ENCODE measurements at regions not wholly inside any gene's neighbourhood (a gene's known extent, or its start where the extent isn't known, plus 50 kb on each side); places are given as distances from the start of the nearest gene placed in this dataset.

- TF ChIP-seq CTCF (IDR thresholded peaks at IDR 0.05) (no peak), POLR2A (IDR thresholded peaks at IDR 0.05) (no peak)
Measured at GRCh38 chr4:59537246-59537886, 1662.8 kb upstream of the ADGRL3 start.

Measured in Peyer's patch (tissue), 4 donors.